Nephron progenitor cell (in vitro differentiated cells): ENCODE measurements at regions not wholly inside any gene's neighbourhood (a gene's known extent, or its start where the extent isn't known, plus 50 kb on each side); places are given as distances from the start of the nearest gene placed in this dataset.

Source experiments
- DNase-seq: peaks from one replicate; pipeline ENCODE4 v3.0.0; 2021
- H3K27ac Mint-ChIP-seq: 2 replicates; pipeline ENCODE4 v1.8.0; 2021; ENCODE audit warnings: mild to moderate bottlenecking, moderate library complexity, mixed read lengths
- H3K27me3 Mint-ChIP-seq: 2 replicates; pipeline ENCODE4 v1.8.0; 2021; ENCODE audit warnings: mild to moderate bottlenecking, low read depth, mixed read lengths; ENCODE audit not compliant: poor library complexity
- H3K36me3 Mint-ChIP-seq: 2 replicates; pipeline ENCODE4 v1.8.0; 2021; ENCODE audit warnings: low read depth, mixed read lengths
- H3K4me1 Mint-ChIP-seq: 2 replicates; pipeline ENCODE4 v1.8.0; 2021; ENCODE audit warnings: mixed read lengths
- H3K4me3 Mint-ChIP-seq: 2 replicates; pipeline ENCODE4 v1.8.0; 2021; ENCODE audit warnings: mild to moderate bottlenecking, moderate library complexity, mixed read lengths
- H3K9me3 Mint-ChIP-seq: 2 replicates; pipeline ENCODE4 v1.8.0; 2021; ENCODE audit warnings: mild to moderate bottlenecking, moderate library complexity, mixed read lengths
- TF ChIP-seq, protein P1 (sequence below): fragments of 200-600 bp; sonication (generic); IDR thresholded peaks from 2 replicates; pipeline ENCODE4 v1.5.0; 2021; ENCODE audit warnings: antibody characterized with exemption

- Mint-ChIP-seq H3K9me3 (no peaks in the 10 kb centered on the region), H3K4me3 (no peak overlapping the region), H3K27ac (peak overlapping the region; percentile 72), H3K36me3 (no peaks in the 10 kb centered on the region), H3K4me1 (peaks cover 81% of the 10 kb centered on the region), H3K27me3 (peaks cover 12% of the 10 kb centered on the region)
- TF ChIP-seq, protein P1, sequence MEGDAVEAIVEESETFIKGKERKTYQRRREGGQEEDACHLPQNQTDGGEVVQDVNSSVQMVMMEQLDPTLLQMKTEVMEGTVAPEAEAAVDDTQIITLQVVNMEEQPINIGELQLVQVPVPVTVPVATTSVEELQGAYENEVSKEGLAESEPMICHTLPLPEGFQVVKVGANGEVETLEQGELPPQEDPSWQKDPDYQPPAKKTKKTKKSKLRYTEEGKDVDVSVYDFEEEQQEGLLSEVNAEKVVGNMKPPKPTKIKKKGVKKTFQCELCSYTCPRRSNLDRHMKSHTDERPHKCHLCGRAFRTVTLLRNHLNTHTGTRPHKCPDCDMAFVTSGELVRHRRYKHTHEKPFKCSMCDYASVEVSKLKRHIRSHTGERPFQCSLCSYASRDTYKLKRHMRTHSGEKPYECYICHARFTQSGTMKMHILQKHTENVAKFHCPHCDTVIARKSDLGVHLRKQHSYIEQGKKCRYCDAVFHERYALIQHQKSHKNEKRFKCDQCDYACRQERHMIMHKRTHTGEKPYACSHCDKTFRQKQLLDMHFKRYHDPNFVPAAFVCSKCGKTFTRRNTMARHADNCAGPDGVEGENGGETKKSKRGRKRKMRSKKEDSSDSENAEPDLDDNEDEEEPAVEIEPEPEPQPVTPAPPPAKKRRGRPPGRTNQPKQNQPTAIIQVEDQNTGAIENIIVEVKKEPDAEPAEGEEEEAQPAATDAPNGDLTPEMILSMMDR = no peak
- DNase-seq = no peak
Measured at GRCh38 chr9:19936598-19936997, 147.8 kb upstream of the SLC24A2 start.

DNA sequence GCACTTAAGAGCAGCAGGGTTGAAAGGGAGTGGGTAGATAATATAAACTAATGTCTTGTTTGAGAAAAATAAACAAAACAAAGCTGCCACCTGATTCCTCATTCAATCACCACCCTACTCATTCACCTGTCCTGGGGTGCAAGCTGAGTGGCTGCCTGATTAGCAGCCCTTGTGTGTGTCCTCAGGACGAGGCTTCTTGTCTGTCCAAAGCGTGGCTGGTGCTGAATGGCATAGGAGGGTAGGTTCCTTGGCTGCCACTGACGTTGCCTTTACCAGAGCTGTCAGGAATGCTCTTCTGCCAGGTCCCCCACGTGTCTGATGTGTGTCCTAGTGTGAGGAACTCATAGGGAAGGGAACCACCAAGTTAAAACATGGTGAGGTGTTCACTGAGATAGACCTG lies 146.6 kb upstream of the SLC24A2 start:
- Mint-ChIP-seq H3K36me3 (no peaks in the 10 kb centered on the region), H3K27me3 (peaks cover 12% of the 10 kb centered on the region), H3K27ac (peak overlapping the region; percentile 78), H3K4me1 (peaks cover 77% of the 10 kb centered on the region), H3K4me3 (peak overlapping the region; percentile 42), H3K9me3 (no peaks in the 10 kb centered on the region)
- TF ChIP-seq, protein P1 = no peak
- no peak for DNase-seq

GRCh38 chr9:19934301-19934871 lies 145.5 kb upstream of the SLC24A2 start:
- H3K4me1 Mint-ChIP-seq = peaks cover 71% of the 10 kb centered on the region
- peak; percentile 50 for DNase-seq
- H3K4me3 Mint-ChIP-seq = peak overlapping the region; percentile 81
- H3K27me3 Mint-ChIP-seq = peaks cover 12% of the 10 kb centered on the region
- TF ChIP-seq, protein P1 = no peak
- no peaks in the 10 kb centered on the region for H3K36me3 Mint-ChIP-seq
- no peaks in the 10 kb centered on the region for H3K9me3 Mint-ChIP-seq
- peak overlapping the region; percentile 76 for H3K27ac Mint-ChIP-seq

DNA sequence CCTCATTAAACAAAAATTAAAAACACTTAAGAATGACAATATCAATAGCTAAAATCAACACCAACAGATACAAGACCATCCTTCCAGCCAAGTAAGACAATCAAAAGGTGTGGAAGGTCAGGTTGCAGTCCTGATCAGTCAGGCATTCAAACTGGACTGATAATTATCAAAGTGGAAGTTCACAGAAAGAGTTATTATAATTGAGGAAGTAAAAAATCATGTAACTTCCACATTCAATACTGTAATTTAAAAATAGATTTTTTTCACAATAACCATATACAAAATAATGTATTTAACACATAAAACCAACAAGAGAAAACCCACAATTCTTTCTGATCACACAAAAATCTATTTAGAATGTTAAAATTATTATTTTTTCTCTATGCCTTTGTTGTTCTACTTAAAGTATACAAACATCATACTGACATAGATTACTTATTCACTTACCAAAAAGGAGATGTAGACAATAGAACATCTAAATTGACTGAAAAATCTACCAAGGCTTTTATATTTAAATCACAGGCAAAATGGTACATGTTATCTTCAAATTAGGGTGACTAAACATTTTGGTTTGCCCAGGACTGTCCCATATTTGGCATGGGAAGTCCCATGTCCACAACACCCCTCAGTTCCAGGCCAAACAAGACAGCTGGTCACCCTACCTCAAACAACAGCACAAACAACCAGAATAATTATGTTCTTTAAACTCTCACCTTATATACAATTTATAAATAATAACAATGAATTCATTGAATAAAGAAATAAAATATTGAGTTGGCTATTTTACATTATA lies 142.5 kb upstream of the SLC24A2 start:
- Mint-ChIP-seq H3K27ac (peak overlapping the region; percentile 5), H3K4me1 (peaks cover 70% of the 10 kb centered on the region), H3K36me3 (no peaks in the 10 kb centered on the region), H3K9me3 (no peaks in the 10 kb centered on the region), H3K27me3 (peaks cover 12% of the 10 kb centered on the region), H3K4me3 (no peak overlapping the region)
- DNase-seq = no peak
- TF ChIP-seq, protein P1 = no peak

GRCh38 chr9:19927560-19927959 lies 138.7 kb upstream of the SLC24A2 start:
- Mint-ChIP-seq H3K27ac (no peak overlapping the region), H3K27me3 (peaks cover 4% of the 10 kb centered on the region), H3K4me1 (peaks cover 65% of the 10 kb centered on the region), H3K36me3 (no peaks in the 10 kb centered on the region), H3K4me3 (peak overlapping the region; percentile 50), H3K9me3 (no peaks in the 10 kb centered on the region)
- TF ChIP-seq, protein P1 = no peak
- DNase-seq = peak; percentile 48
